ENCODE measurements at regions not wholly inside any gene's neighbourhood (a gene's known extent, or its start where the extent isn't known, plus 50 kb on each side); places are given as distances from the start of the nearest gene placed in this dataset.
"Not testable (repeated sequence)": the region's sequence is repeated elsewhere in the genome, so short reads cannot be mapped to it uniquely, and the experiment has no call there.

- peak overlapping the region; percentile 35 for H3K27ac Mint-ChIP-seq (ENCODE audit: unreplicated experiment)
- CTCF ChIA-PET: no interaction called here
- H3K9me3 ChIP-seq: peaks cover 15% of the 10 kb centered on the region
Observed at GRCh38 chr6:79372757-79373156, 138.3 kb upstream of the HMGN3 start.

GRCh38 chr6:79369026-79369425, 134.5 kb upstream of the HMGN3 start:
- peaks cover 9% of the 10 kb centered on the region for H3K4me1 Mint-ChIP-seq (ENCODE audit: low read depth, unreplicated experiment)
- peaks cover 15% of the 10 kb centered on the region for H3K9me3 ChIP-seq
- TF ChIP-seq CTCF (IDR thresholded peaks at IDR 0.05; ENCODE audit: insufficient read depth in 1 of 2, low read depth in 1 of 2, low read length in 1 of 2, severe bottlenecking in 1 of 2, unreplicated experiment in 1 of 2): no peak
- DNase-seq: no peak
- POLR2A ChIA-PET: no interaction called here
- no TSS peak for BruUV-seq (replicated peaks)
- peaks cover 20% of the 10 kb centered on the region for H3K4me1 ChIP-seq
- H3K4me3 ChIP-seq (ENCODE audit: low read depth, low read length): no peak overlapping the region
- H3K27me3 ChIP-seq (replicated peaks; ENCODE audit: control insufficient read depth, insufficient read depth, low read length): no peaks in the 10 kb centered on the region
- CTCF ChIA-PET: no interaction called here
- H3K36me3 Mint-ChIP-seq (ENCODE audit: insufficient read depth, unreplicated experiment): no peaks in the 10 kb centered on the region
- H3K27me3 Mint-ChIP-seq (ENCODE audit: insufficient read depth, unreplicated experiment): no peaks in the 10 kb centered on the region
- peaks cover 53% of the 10 kb centered on the region for H3K9me3 Mint-ChIP-seq (ENCODE audit: unreplicated experiment)
- H3K27ac Mint-ChIP-seq (ENCODE audit: unreplicated experiment): no peak overlapping the region
- no peaks in the 10 kb centered on the region for H3K36me3 ChIP-seq (ENCODE audit: control insufficient read depth, insufficient read depth, low read length)
- no peak overlapping the region for H3K4me3 Mint-ChIP-seq (ENCODE audit: unreplicated experiment)
- intact Hi-C loops (cut with micrococcal nuclease; ENCODE audit: unreplicated experiment): no loop called here

More at GRCh38 chr6:79372757-79373156, 138.3 kb upstream of the HMGN3 start:
- Histone ChIP-seq H3K4me1 (peaks cover 30% of the 10 kb centered on the region), H3K36me3 (ENCODE audit: control insufficient read depth, insufficient read depth, low read length) (no peaks in the 10 kb centered on the region), H3K27me3 (replicated peaks; ENCODE audit: control insufficient read depth, insufficient read depth, low read length) (no peaks in the 10 kb centered on the region), H3K4me3 (ENCODE audit: low read depth, low read length) (no peak overlapping the region)
- DNase-seq: no peak
- Mint-ChIP-seq H3K9me3 (ENCODE audit: unreplicated experiment) (peaks cover 15% of the 10 kb centered on the region), H3K36me3 (ENCODE audit: insufficient read depth, unreplicated experiment) (no peaks in the 10 kb centered on the region), H3K4me3 (ENCODE audit: unreplicated experiment) (peak overlapping the region; percentile 10), H3K4me1 (ENCODE audit: low read depth, unreplicated experiment) (peaks cover 15% of the 10 kb centered on the region), H3K27me3 (ENCODE audit: insufficient read depth, unreplicated experiment) (no peaks in the 10 kb centered on the region)
- intact Hi-C loops (cut with micrococcal nuclease; ENCODE audit: unreplicated experiment): loop anchor here (1.0 to 2.0 kb wide), 2 partner anchors 90 to 138 kb away; partner anchors contain the start of gene HMGN3
- POLR2A ChIA-PET: no interaction called here
- no peak for TF ChIP-seq CTCF (IDR thresholded peaks at IDR 0.05; ENCODE audit: insufficient read depth in 1 of 2, low read depth in 1 of 2, low read length in 1 of 2, severe bottlenecking in 1 of 2, unreplicated experiment in 1 of 2)
- TSS peak; percentile 57 for BruUV-seq (replicated peaks)

GRCh38 chr6:79363441-79363840, 129.0 kb upstream of the HMGN3 start:
- H3K4me1 ChIP-seq; POLR2A ChIA-PET; H3K4me3 Mint-ChIP-seq (ENCODE audit: unreplicated experiment); DNase-seq; H3K27me3 ChIP-seq (replicated peaks; ENCODE audit: control insufficient read depth, insufficient read depth, low read length); H3K4me3 ChIP-seq (ENCODE audit: low read depth, low read length); H3K9me3 ChIP-seq; CTCF ChIA-PET; intact Hi-C loops (cut with micrococcal nuclease; ENCODE audit: unreplicated experiment); H3K27me3 Mint-ChIP-seq (ENCODE audit: insufficient read depth, unreplicated experiment); BruUV-seq (replicated peaks); H3K27ac Mint-ChIP-seq (ENCODE audit: unreplicated experiment); H3K36me3 Mint-ChIP-seq (ENCODE audit: insufficient read depth, unreplicated experiment); H3K4me1 Mint-ChIP-seq (ENCODE audit: low read depth, unreplicated experiment); H3K36me3 ChIP-seq (ENCODE audit: control insufficient read depth, insufficient read depth, low read length): not testable (repeated sequence)
- peaks cover 74% of the 10 kb centered on the region for H3K9me3 Mint-ChIP-seq (ENCODE audit: unreplicated experiment)

GRCh38 chr6:79361074-79361473, 126.6 kb upstream of the HMGN3 start:
- DNase-seq; BruUV-seq (replicated peaks); H3K4me3 Mint-ChIP-seq (ENCODE audit: unreplicated experiment); H3K27ac Mint-ChIP-seq (ENCODE audit: unreplicated experiment); H3K27me3 ChIP-seq (replicated peaks; ENCODE audit: control insufficient read depth, insufficient read depth, low read length); POLR2A ChIA-PET; CTCF ChIA-PET; H3K9me3 ChIP-seq; H3K36me3 Mint-ChIP-seq (ENCODE audit: insufficient read depth, unreplicated experiment); H3K4me1 ChIP-seq; H3K27me3 Mint-ChIP-seq (ENCODE audit: insufficient read depth, unreplicated experiment); H3K36me3 ChIP-seq (ENCODE audit: control insufficient read depth, insufficient read depth, low read length); H3K4me1 Mint-ChIP-seq (ENCODE audit: low read depth, unreplicated experiment); intact Hi-C loops (cut with micrococcal nuclease; ENCODE audit: unreplicated experiment); H3K4me3 ChIP-seq (ENCODE audit: low read depth, low read length): not testable (repeated sequence)
- peaks cover 53% of the 10 kb centered on the region for H3K9me3 Mint-ChIP-seq (ENCODE audit: unreplicated experiment)

Measured in Caco-2 (cell line).